Left colon (tissue), 2 donors: ENCODE measurements at regions not wholly inside any gene's neighbourhood (a gene's known extent, or its start where the extent isn't known, plus 50 kb on each side); places are given as distances from the start of the nearest gene placed in this dataset.

Experiments used
- ATAC-seq: fragments of 200-7000 bp; cut with Tn5 transposase; one replicate; pipeline ENCODE4 v1.9.1; 2020; ENCODE audit warnings: mild to moderate bottlenecking, moderate library complexity
- DNase-seq, 2 donors: peaks; one replicate each; pipeline ENCODE4 v3.0.0-alpha.2; 2020
- intact Hi-C, 2 donors: fragments of 100-400 bp; cut with DNase I in 1 of 2; cut with micrococcal nuclease in 1 of 2; formaldehyde crosslinking; loops; one replicate each; pipeline versions ENCODE4 v1.11.2 to v1.14.0; 2022; cut with DNase I, micrococcal nuclease
- donor health status: DM: no; HTN: no; CAD: no.
- donor health status: DM: yes; HTN: yes; CAD: no.

- ATAC-seq (no peak), DNase-seq (no peak)
- intact Hi-C loops = no loop called here
Observed at GRCh38 chr14:62071039-62071438, 308.8 kb downstream of the SNAPC1 start.

GRCh38 chr14:62076368-62076767 is 314.1 kb downstream of the SNAPC1 start:
- no peak for DNase-seq

GRCh38 chr14:62076825-62077605 is 314.8 kb downstream of the SNAPC1 start:
- DNase-seq (no peak), ATAC-seq (no peak)
- intact Hi-C loops = no loop called here

More at GRCh38 chr14:62076368-62076767, 314.1 kb downstream of the SNAPC1 start:
- intact Hi-C loops = no loop called here
- no peak for ATAC-seq

GRCh38 chr14:62077676-62078261 is 315.5 kb downstream of the SNAPC1 start:
- no peak for DNase-seq
- ATAC-seq = no peak
- intact Hi-C loops = no loop called here

- intact Hi-C loops = no loop called here
- DNase-seq (no peak), ATAC-seq (no peak)
Observed at GRCh38 chr14:62079038-62079437, 316.8 kb downstream of the SNAPC1 start.

GRCh38 chr14:62081012-62081612 is 318.9 kb downstream of the SNAPC1 start:
- peak in 1 of 2 donors; percentile 13 for DNase-seq
- intact Hi-C loops = no loop called here
- no peak for ATAC-seq

GRCh38 chr14:62081951-62082350 is 319.7 kb downstream of the SNAPC1 start:
- DNase-seq (no peak), ATAC-seq (no peak)
- intact Hi-C loops = no loop called here

GRCh38 chr14:62082779-62083178 is 320.6 kb downstream of the SNAPC1 start:
- ATAC-seq (no peak), DNase-seq (no peak)
- intact Hi-C loops = no loop called here

GRCh38 chr14:62084020-62084419 is 321.8 kb downstream of the SNAPC1 start:
- ATAC-seq = no peak
- intact Hi-C loops = no loop called here

GRCh38 chr14:62087191-62087590 is 325.0 kb downstream of the SNAPC1 start:
- intact Hi-C loops = no loop called here
- DNase-seq (no peak), ATAC-seq (no peak)

More at GRCh38 chr14:62084020-62084419, 321.8 kb downstream of the SNAPC1 start:
- DNase-seq = no peak

GRCh38 chr14:62093736-62094135 is 331.5 kb downstream of the SNAPC1 start:
- ATAC-seq (no peak), DNase-seq (no peak)
- intact Hi-C loops = no loop called here

- no peak for ATAC-seq
- intact Hi-C loops = no loop called here
- DNase-seq = no peak
Observed at GRCh38 chr14:62097072-62097471, 334.9 kb downstream of the SNAPC1 start.

GRCh38 chr14:62097824-62098223 is 335.6 kb downstream of the SNAPC1 start:
- intact Hi-C loops = no loop called here

GRCh38 chr14:62098357-62098756 is 336.1 kb downstream of the SNAPC1 start:
- DNase-seq (no peak), ATAC-seq (no peak)
- intact Hi-C loops = no loop called here

More at GRCh38 chr14:62097824-62098223, 335.6 kb downstream of the SNAPC1 start:
- DNase-seq (no peak), ATAC-seq (no peak)

GRCh38 chr14:62099091-62099490 is 336.9 kb downstream of the SNAPC1 start:
- intact Hi-C loops = no loop called here
- DNase-seq = no peak
- ATAC-seq = no peak

- ATAC-seq = no peak
- DNase-seq = no peak
- intact Hi-C loops = no loop called here
Observed at GRCh38 chr14:62101189-62101588, 339.0 kb downstream of the SNAPC1 start.

- no peak for ATAC-seq
- intact Hi-C loops = no loop called here
- DNase-seq = no peak
Observed at GRCh38 chr14:62101673-62102348, 339.6 kb downstream of the SNAPC1 start.

GRCh38 chr14:62102349-62102725 is 340.1 kb downstream of the SNAPC1 start:
- no peak for ATAC-seq
- DNase-seq = no peak
- intact Hi-C loops = no loop called here

GRCh38 chr14:62103464-62103863 is 341.2 kb downstream of the SNAPC1 start:
- intact Hi-C loops = no loop called here

GRCh38 chr14:62110941-62111340 is 348.7 kb downstream of the SNAPC1 start:
- intact Hi-C loops = no loop called here
- DNase-seq (no peak), ATAC-seq (no peak)

More at GRCh38 chr14:62103464-62103863, 341.2 kb downstream of the SNAPC1 start:
- ATAC-seq = no peak
- no peak for DNase-seq
